ENCODE measurements at regions not wholly inside any gene's neighbourhood (a gene's known extent, or its start where the extent isn't known, plus 50 kb on each side); places are given as distances from the start of the nearest gene placed in this dataset.
A peak's percentile ranks its signal among the peaks of the same experiment; 100 is the strongest.

GRCh38 chr2:123085484-123085883, 939.6 kb upstream of the CNTNAP5 start:
- Mint-ChIP-seq H3K27ac (ENCODE audit: unreplicated experiment) (no peak overlapping the region), H3K9me3 (ENCODE audit: low read depth) (peaks cover under 1% of the 10 kb centered on the region), H3K4me1 (ENCODE audit: low read depth) (peaks cover 29% of the 10 kb centered on the region), H3K4me3 (ENCODE audit: unreplicated experiment) (no peak overlapping the region), H3K36me3 (ENCODE audit: low read depth) (no peaks in the 10 kb centered on the region), H3K27me3 (ENCODE audit: low read depth) (no peaks in the 10 kb centered on the region)
- no peak for DNase-seq (ENCODE audit: low spot score)
- TF ChIP-seq CTCF (IDR thresholded peaks at IDR 0.05) = no peak

GRCh38 chr2:123086613-123087385, 938.3 kb upstream of the CNTNAP5 start:
- peaks cover 23% of the 10 kb centered on the region for H3K4me1 Mint-ChIP-seq (ENCODE audit: low read depth)

DNA sequence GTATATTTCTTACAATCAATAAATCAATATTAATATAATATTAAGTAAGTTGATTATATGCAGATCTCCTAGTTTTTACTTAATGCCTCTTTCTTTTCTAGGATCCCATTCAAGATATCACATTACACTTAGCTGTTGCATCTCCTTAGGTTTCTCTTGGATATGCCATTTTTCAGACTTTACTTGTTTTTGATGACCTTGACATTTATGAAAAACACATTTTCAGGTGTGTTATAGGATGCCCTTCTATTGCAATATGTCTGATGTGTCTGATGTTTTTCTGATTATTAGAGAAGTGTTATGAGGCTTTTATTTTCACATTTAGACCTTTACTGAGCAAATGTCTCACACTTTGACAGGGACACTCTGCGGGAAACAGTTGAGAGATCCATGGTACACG, 933.6 kb upstream of the CNTNAP5 start:
- Mint-ChIP-seq H3K27me3 (ENCODE audit: low read depth) (no peaks in the 10 kb centered on the region), H3K4me1 (ENCODE audit: low read depth) (peaks cover 16% of the 10 kb centered on the region)

More at GRCh38 chr2:123086613-123087385, 938.3 kb upstream of the CNTNAP5 start:
- H3K9me3 Mint-ChIP-seq (ENCODE audit: low read depth) = no peaks in the 10 kb centered on the region
- no peaks in the 10 kb centered on the region for H3K27me3 Mint-ChIP-seq (ENCODE audit: low read depth)
- DNase-seq (ENCODE audit: low spot score) = no peak
- H3K36me3 Mint-ChIP-seq (ENCODE audit: low read depth) = no peaks in the 10 kb centered on the region
- no peak for TF ChIP-seq CTCF (IDR thresholded peaks at IDR 0.05)
- H3K27ac Mint-ChIP-seq (ENCODE audit: unreplicated experiment) = peak overlapping the region; percentile 49
- H3K4me3 Mint-ChIP-seq (ENCODE audit: unreplicated experiment) = no peak overlapping the region

DNA sequence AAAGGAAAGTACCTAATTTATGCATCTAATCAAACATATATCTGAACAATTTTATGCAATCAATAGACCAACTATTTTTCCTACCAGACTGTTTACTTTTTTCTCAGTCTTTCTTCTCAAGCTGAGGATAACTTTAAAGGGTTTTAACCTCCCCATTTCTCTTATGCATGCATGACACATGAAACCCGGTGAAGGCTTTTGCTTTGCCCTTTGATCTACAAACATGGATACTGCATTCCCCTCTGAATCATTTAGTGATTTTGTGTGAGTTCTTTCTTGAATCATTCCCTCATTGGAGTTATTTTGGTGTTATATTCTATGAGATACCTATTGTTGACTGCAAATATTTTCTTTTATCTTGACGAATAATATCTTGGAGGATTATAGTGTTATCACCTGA, 931.9 kb upstream of the CNTNAP5 start:
- Mint-ChIP-seq H3K4me3 (ENCODE audit: unreplicated experiment) (no peak overlapping the region), H3K27ac (ENCODE audit: unreplicated experiment) (no peak overlapping the region), H3K9me3 (ENCODE audit: low read depth) (no peaks in the 10 kb centered on the region), H3K36me3 (ENCODE audit: low read depth) (no peaks in the 10 kb centered on the region), H3K4me1 (ENCODE audit: low read depth) (peaks cover 5% of the 10 kb centered on the region), H3K27me3 (ENCODE audit: low read depth) (no peaks in the 10 kb centered on the region)
- no peak for TF ChIP-seq CTCF (IDR thresholded peaks at IDR 0.05)
- no peak for DNase-seq (ENCODE audit: low spot score)

More for the DNA sequence above, 933.6 kb upstream of the CNTNAP5 start:
- Mint-ChIP-seq H3K27ac (ENCODE audit: unreplicated experiment) (no peak overlapping the region), H3K36me3 (ENCODE audit: low read depth) (no peaks in the 10 kb centered on the region), H3K4me3 (ENCODE audit: unreplicated experiment) (no peak overlapping the region), H3K9me3 (ENCODE audit: low read depth) (no peaks in the 10 kb centered on the region)
- no peak for TF ChIP-seq CTCF (IDR thresholded peaks at IDR 0.05)
- DNase-seq (ENCODE audit: low spot score) = no peak

DNA sequence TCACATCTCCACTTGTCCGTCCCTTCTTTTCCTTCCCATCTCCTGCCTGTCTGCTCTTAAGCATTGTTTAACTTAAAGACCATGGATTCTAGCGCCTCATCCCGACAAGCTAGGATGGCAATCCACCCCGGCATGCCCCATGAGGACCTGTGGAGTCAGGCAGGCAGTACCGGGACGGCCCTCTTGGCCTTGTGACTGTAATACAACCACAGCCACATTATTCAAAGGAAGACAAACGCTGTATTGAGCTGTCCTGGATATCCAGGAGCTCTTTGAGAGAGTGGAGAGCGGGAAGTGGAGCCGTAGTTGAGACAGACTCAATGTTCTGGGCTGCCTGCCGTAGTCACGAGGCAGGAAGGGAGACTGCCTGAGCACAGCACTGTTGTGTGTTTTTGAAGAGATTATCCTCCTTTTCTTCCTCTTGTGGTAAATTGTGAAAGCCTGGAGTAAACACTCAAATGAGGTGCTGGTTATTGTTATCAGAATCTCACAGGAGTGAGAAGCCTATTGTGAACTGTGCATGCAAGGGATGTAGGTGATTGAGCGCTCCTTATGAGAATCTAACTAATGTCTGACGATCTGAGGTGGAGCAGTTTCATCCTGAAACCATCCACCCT, 929.8 kb upstream of the CNTNAP5 start:
- peaks cover 22% of the 10 kb centered on the region for H3K4me1 Mint-ChIP-seq (ENCODE audit: low read depth)
- no peak for TF ChIP-seq CTCF (IDR thresholded peaks at IDR 0.05)
- no peak overlapping the region for H3K4me3 Mint-ChIP-seq (ENCODE audit: unreplicated experiment)
- no peak for DNase-seq (ENCODE audit: low spot score)
- H3K9me3 Mint-ChIP-seq (ENCODE audit: low read depth) = no peaks in the 10 kb centered on the region
- no peaks in the 10 kb centered on the region for H3K36me3 Mint-ChIP-seq (ENCODE audit: low read depth)
- H3K27me3 Mint-ChIP-seq (ENCODE audit: low read depth) = no peaks in the 10 kb centered on the region
- H3K27ac Mint-ChIP-seq (ENCODE audit: unreplicated experiment) = no peak overlapping the region

All from chondrocyte (in vitro differentiated cells).